A549 (cell line): ENCODE measurements at regions not wholly inside any gene's neighbourhood (a gene's known extent, or its start where the extent isn't known, plus 50 kb on each side); places are given as distances from the start of the nearest gene placed in this dataset.

Source experiments
- ATAC-seq, 2 experiments: fragments of 200-7000 bp in 1 of 2; fragments of >200 bp in 1 of 2; cut with Nextera tagmentation in 1 of 2; cut with Tn5 transposase in 1 of 2; 3 replicates each; pipeline versions ENCODE4 v1.8.0 to v1.9.1; 2018 to 2020; ENCODE audit warnings: mild to moderate bottlenecking in 1 of 2, moderate library complexity in 1 of 2
- CTCF ChIA-PET: fragments of 300-600 bp; sonication (Branson Sonifier 250); formaldehyde crosslinking; extraction: SDS; loops from one replicate; lab custom pipeline; 2021; ENCODE audit warnings: antibody characterized with exemption, inconsistent platforms; lab: Yijun Ruan, JAX
- POLR2A ChIA-PET: fragments of 350-600 bp; formaldehyde crosslinking; extraction: SDS; loops from one replicate; lab custom pipeline; 2021; ENCODE audit warnings: antibody characterized with exemption, inconsistent platforms; lab: Yijun Ruan, JAX
- DNase-seq, 2 experiments: peaks; one replicate each; pipeline versions ENCODE4 v3.0.0 to v3.0.0-alpha.2; 2011 to 2016; ENCODE audit warnings: low read depth in 1 of 2, low spot score in 1 of 2
- FAIRE-seq: peaks from 2 replicates; lab custom pipeline; 2011; peaks lifted over from hg19 to GRCh38; lab: Jason Lieb, UNC
- H3K27ac ChIP-seq, 2 experiments: fragments of >200 bp; sonication (Bioruptor Twin); formaldehyde crosslinking; 3 replicates each; pipeline ENCODE4 v1.5.1; 2016 to 2017
- H3K4me1 ChIP-seq: fragments of >200 bp; sonication (Bioruptor Twin); formaldehyde crosslinking; 3 replicates; pipeline ENCODE4 v1.6.1; 2016
- H3K4me2 ChIP-seq: fragments of >200 bp; sonication (Bioruptor Twin); formaldehyde crosslinking; 3 replicates; pipeline ENCODE4 v1.6.1; 2016
- H3K4me3 ChIP-seq: fragments of >200 bp; sonication (Bioruptor Twin); formaldehyde crosslinking; 3 replicates; pipeline ENCODE4 v1.5.1; 2016
- H3K9me3 ChIP-seq: fragments of >200 bp; sonication (Bioruptor Twin); formaldehyde crosslinking; 3 replicates; pipeline ENCODE4 v1.6.1; 2016
- CBX8 ChIP-seq: fragments of 200-600 bp; sonication (generic); IDR thresholded peaks from 2 replicates; pipeline ENCODE4 v1.6.1; 2016
- CEBPB ChIP-seq, 2 experiments: fragments of >200 bp in 1 of 2; sonication (Bioruptor Twin) in 1 of 2; formaldehyde crosslinking in 1 of 2; IDR thresholded peaks; 2 replicates each; pipeline ENCODE4 v1.6.1; 2012 to 2016
- CHD2 ChIP-seq: fragments of 150-350 bp; IDR thresholded peaks from 2 replicates; pipeline ENCODE4 v1.6.1; 2014; ENCODE audit warnings: low read length; ENCODE audit not compliant: partially characterized antibody
- EP300 ChIP-seq, 2 experiments: fragments of >200 bp; sonication (Bioruptor Twin); formaldehyde crosslinking; IDR thresholded peaks; 2 replicates in 1 of 2; 3 replicates in 1 of 2; pipeline ENCODE4 v1.6.1; 2016 to 2017
- ESRRA ChIP-seq: fragments of 150-350 bp; IDR thresholded peaks from 2 replicates; pipeline ENCODE4 v1.6.1; 2014; ENCODE audit warnings: mild to moderate bottlenecking, low read length, borderline replicate concordance
- FOSB ChIP-seq: fragments of 250-450 bp; sonication (Bioruptor Pico); IDR thresholded peaks from 2 replicates; pipeline ENCODE4 v1.5.0; 2020; ENCODE audit warnings: mild to moderate bottlenecking, moderate library complexity
- HDAC2 ChIP-seq: fragments of 200-600 bp; sonication (generic); IDR thresholded peaks from 2 replicates; pipeline ENCODE4 v1.6.1; 2016
- HEYL ChIP-seq: fragments of 250-450 bp; sonication (Bioruptor Pico); IDR thresholded peaks from 2 replicates; pipeline ENCODE4 v1.8.0; 2021; ENCODE audit warnings: mild to moderate bottlenecking, moderate library complexity
- HOXB13 ChIP-seq: fragments of 250-450 bp; sonication (Bioruptor Pico); IDR thresholded peaks from 2 replicates; pipeline ENCODE4 v1.5.0; 2020; ENCODE audit warnings: low read depth, mild to moderate bottlenecking, moderate library complexity
- HOXB5 ChIP-seq: fragments of 250-450 bp; sonication (Bioruptor Pico); IDR thresholded peaks from 2 replicates; pipeline ENCODE4 v1.5.0; 2020; ENCODE audit warnings: mild to moderate bottlenecking, moderate library complexity
- JUNB ChIP-seq: fragments of >200 bp; sonication (Bioruptor Twin); formaldehyde crosslinking; IDR thresholded peaks from 2 replicates; pipeline ENCODE4 v1.6.1; 2016
- KDM1A ChIP-seq: fragments of 200-600 bp; sonication (generic); IDR thresholded peaks from 2 replicates; pipeline ENCODE4 v1.6.1; 2016; ENCODE audit warnings: low read depth, mild to moderate bottlenecking
- MAFK ChIP-seq: fragments of 450-650 bp; IDR thresholded peaks from 2 replicates; pipeline ENCODE4 v1.6.1; 2014; ENCODE audit not compliant: partially characterized antibody
- MYC ChIP-seq: IDR thresholded peaks from 2 replicates; pipeline ENCODE4 v1.6.1; 2012; ENCODE audit warnings: mild to moderate bottlenecking, inconsistent platforms, low read length, improper control_type of control experiment, borderline replicate concordance
- PHF8 ChIP-seq: fragments of 200-600 bp; sonication (generic); IDR thresholded peaks from 2 replicates; pipeline ENCODE4 v1.6.1; 2016; ENCODE audit warnings: low read depth, mild to moderate bottlenecking, antibody characterized with exemption, moderate library complexity, borderline replicate concordance
- POLR2AphosphoS2 ChIP-seq: conservative IDR thresholded peaks from 2 replicates; pipeline ENCODE4 v1.6.1; 2012; ENCODE audit warnings: low read length, improper control_type of control experiment, inconsistent platforms
- RARB ChIP-seq: fragments of 250-450 bp; sonication (Bioruptor Pico); IDR thresholded peaks from 2 replicates; pipeline ENCODE4 v1.8.0; 2021; ENCODE audit warnings: mild to moderate bottlenecking, moderate library complexity
- RCOR1 ChIP-seq: fragments of 150-350 bp; IDR thresholded peaks from 2 replicates; pipeline ENCODE4 v1.6.1; 2014; ENCODE audit warnings: antibody characterized with exemption, low read length, low read depth
- RNF2 ChIP-seq: fragments of 200-600 bp; sonication (generic); IDR thresholded peaks from 2 replicates; pipeline ENCODE4 v1.6.1; 2016; ENCODE audit warnings: low read depth, mild to moderate bottlenecking, antibody characterized with exemption, moderate library complexity, borderline replicate concordance
- SMC3 ChIP-seq: fragments of >200 bp; sonication (Bioruptor Twin); formaldehyde crosslinking; IDR thresholded peaks from 3 replicates; pipeline ENCODE4 v1.6.1; 2018; ENCODE audit warnings: inconsistent platforms
- SREBF2 ChIP-seq: fragments of 450-650 bp; IDR thresholded peaks from 2 replicates; pipeline ENCODE4 v1.6.1; 2014; ENCODE audit warnings: mild to moderate bottlenecking, moderate library complexity
- TFCP2L1 ChIP-seq: fragments of 250-450 bp; sonication (Bioruptor Pico); IDR thresholded peaks from 2 replicates; pipeline ENCODE4 v1.5.0; 2021; ENCODE audit warnings: mild to moderate bottlenecking
- ZFP36 ChIP-seq: fragments of 450-650 bp; IDR thresholded peaks from 2 replicates; pipeline ENCODE4 v1.6.1; 2014; ENCODE audit warnings: borderline replicate concordance; ENCODE audit not compliant: partially characterized antibody
- ZNF302 ChIP-seq: fragments of 250-450 bp; sonication (Bioruptor Pico); IDR thresholded peaks from 2 replicates; pipeline ENCODE4 v1.9.0; 2021; ENCODE audit warnings: inconsistent platforms, mild to moderate bottlenecking, moderate library complexity
- ZSCAN20 ChIP-seq: fragments of 250-450 bp; sonication (Bioruptor Pico); IDR thresholded peaks from 2 replicates; pipeline ENCODE4 v1.8.0; 2022; ENCODE audit warnings: mild to moderate bottlenecking, moderate library complexity
- WGBS: methylation state at CpG from one replicate; pipeline ENCODE4 v1.1.6; 2017; ENCODE audit errors: missing lambda C conversion rate; 5-methylcytosine and 5-hydroxymethylcytosine counted together
- TF ChIP-seq, protein P1 (sequence below): fragments of 450-650 bp; IDR thresholded peaks from 2 replicates; pipeline ENCODE4 v1.6.1; 2014; ENCODE audit warnings: antibody characterized with exemption
- TF ChIP-seq, protein P2 (sequence below): fragments of 250-450 bp; sonication (Bioruptor Pico); IDR thresholded peaks from 2 replicates; pipeline ENCODE4 v1.5.0; 2021; ENCODE audit warnings: mild to moderate bottlenecking, moderate library complexity, borderline replicate concordance
- TF ChIP-seq, protein P3 (sequence below): IDR thresholded peaks from 2 replicates; pipeline ENCODE4 v1.6.1; 2012
- TF ChIP-seq, protein P4 (sequence below): fragments of 200-600 bp; sonication (generic); IDR thresholded peaks from 2 replicates; pipeline ENCODE4 v1.6.1; 2016; ENCODE audit warnings: antibody characterized with exemption, mild to moderate bottlenecking, moderate library complexity
- TF ChIP-seq, protein P5 (sequence below): fragments of 150-350 bp; IDR thresholded peaks from 2 replicates; pipeline ENCODE4 v1.6.1; 2014; ENCODE audit warnings: low read depth, mild to moderate bottlenecking, low read length

DNA sequence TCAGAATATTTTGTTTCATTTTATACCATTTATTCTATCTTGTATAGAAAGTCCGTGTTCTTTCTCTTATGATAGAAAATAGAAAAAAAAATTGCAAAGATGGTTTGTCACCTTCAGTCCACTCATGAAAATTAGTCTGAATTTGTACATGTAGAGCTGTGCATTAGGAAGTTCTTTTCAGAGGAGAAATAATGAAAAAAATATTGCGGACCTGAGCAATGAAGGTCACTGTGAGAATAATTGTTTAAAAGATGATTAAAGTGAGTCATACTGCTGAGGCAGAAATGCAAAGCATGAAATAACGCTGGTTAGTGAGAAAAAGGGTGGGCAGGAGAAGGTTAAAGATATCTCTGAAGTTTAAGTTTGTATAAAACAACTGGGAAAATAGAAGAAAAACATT is 431.1 kb downstream of the TMX3 start:
- H3K27ac ChIP-seq, result no peak overlapping the region
- TF ChIP-seq MYC (no peak), HOXB13 (no peak), RNF2 (no peak), ZNF302 (CRISPR knock-in tag) (no peak), MAFK (no peak), HOXB5 (CRISPR knock-in tag) (no peak), KDM1A (no peak), CHD2 (no peak)
- TF ChIP-seq, protein P1, sequence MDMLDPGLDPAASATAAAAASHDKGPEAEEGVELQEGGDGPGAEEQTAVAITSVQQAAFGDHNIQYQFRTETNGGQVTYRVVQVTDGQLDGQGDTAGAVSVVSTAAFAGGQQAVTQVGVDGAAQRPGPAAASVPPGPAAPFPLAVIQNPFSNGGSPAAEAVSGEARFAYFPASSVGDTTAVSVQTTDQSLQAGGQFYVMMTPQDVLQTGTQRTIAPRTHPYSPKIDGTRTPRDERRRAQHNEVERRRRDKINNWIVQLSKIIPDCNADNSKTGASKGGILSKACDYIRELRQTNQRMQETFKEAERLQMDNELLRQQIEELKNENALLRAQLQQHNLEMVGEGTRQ, result no peak
- TF ChIP-seq, all 56 proteins: peak for 0
- FAIRE-seq, result no peak
- WGBS, result 14% methylated on average over 3 of the region's 3 CpGs
- Histone ChIP-seq H3K4me2 (no peak overlapping the region), H3K9me3 (no peaks in the 10 kb centered on the region), H3K4me3 (no peak overlapping the region), H3K4me1 (no peaks in the 10 kb centered on the region)
- ATAC-seq, result no peak
- ChIA-PET CTCF (no interaction called here), POLR2A (no interaction called here)
- DNase-seq, result no peak

DNA sequence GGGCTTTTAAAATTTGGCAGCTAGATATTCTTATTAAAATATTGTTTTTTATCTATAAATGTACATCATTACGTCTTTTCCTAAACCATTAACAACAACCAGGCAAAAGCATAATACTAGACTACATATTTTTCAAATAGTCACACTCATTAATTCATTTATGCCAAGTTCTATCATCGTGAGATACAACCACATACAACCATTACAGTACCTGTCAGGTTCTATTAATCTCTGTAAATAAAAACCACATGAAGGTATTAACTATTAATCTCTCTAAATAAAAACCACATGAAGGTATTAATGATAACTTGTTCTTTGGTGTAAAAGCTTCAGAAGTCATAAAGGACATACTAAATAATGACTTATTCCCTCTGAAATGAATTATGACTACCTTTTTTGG is 432.7 kb downstream of the TMX3 start:
- no peak for ATAC-seq
- Histone ChIP-seq H3K9me3 (no peaks in the 10 kb centered on the region), H3K4me3 (no peak overlapping the region), H3K4me1 (no peaks in the 10 kb centered on the region), H3K4me2 (no peak overlapping the region), H3K27ac (no peak overlapping the region)
- TF ChIP-seq HEYL (CRISPR knock-in tag) (no peak), RARB (CRISPR knock-in tag) (no peak), FOSB (CRISPR knock-in tag) (no peak), ZFP36 (no peak), SMC3 (no peak), RNF2 (no peak), HDAC2 (no peak), TFCP2L1 (CRISPR knock-in tag) (no peak), CBX8 (no peak)
- TF ChIP-seq, protein P2, sequence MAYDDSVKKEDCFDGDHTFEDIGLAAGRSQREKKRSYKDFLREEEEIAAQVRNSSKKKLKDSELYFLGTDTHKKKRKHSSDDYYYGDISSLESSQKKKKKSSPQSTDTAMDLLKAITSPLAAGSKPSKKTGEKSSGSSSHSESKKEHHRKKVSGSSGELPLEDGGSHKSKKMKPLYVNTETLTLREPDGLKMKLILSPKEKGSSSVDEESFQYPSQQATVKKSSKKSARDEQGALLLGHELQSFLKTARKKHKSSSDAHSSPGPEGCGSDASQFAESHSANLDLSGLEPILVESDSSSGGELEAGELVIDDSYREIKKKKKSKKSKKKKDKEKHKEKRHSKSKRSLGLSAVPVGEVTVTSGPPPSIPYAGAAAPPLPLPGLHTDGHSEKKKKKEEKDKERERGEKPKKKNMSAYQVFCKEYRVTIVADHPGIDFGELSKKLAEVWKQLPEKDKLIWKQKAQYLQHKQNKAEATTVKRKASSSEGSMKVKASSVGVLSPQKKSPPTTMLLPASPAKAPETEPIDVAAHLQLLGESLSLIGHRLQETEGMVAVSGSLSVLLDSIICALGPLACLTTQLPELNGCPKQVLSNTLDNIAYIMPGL (CRISPR knock-in tag), result no peak
- TF ChIP-seq, protein P3, sequence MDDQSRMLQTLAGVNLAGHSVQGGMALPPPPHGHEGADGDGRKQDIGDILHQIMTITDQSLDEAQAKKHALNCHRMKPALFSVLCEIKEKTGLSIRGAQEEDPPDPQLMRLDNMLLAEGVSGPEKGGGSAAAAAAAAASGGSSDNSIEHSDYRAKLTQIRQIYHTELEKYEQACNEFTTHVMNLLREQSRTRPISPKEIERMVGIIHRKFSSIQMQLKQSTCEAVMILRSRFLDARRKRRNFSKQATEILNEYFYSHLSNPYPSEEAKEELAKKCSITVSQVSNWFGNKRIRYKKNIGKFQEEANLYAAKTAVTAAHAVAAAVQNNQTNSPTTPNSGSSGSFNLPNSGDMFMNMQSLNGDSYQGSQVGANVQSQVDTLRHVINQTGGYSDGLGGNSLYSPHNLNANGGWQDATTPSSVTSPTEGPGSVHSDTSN, result no peak
- no peak for FAIRE-seq
- POLR2A ChIA-PET, result no interaction called here
- CTCF ChIA-PET, result no interaction called here
- 2% methylated on average over 2 of the region's 2 CpGs for WGBS
- DNase-seq, result no peak

DNA sequence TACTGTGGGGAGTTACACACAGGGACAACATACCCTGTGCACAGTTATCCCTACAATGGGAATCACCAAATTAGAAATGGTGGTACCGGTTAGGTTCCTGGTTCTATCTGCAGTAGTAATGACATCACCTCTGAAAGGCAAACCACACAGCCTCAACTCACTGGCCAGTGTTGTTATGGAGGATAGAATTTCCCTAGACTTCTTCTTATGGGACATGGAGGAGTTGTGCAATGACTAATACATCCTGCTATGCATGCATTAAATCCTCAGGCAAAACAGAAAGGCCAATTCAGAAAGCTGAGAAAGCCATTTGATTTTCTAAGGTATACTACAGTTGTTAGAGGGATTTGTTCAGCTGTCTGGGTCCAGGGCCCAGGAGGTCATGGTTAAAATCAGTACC is 439.3 kb downstream of the TMX3 start:
- H3K9me3 ChIP-seq, result no peaks in the 10 kb centered on the region
- no peak overlapping the region for H3K27ac ChIP-seq
- H3K4me3 ChIP-seq, result no peak overlapping the region
- H3K4me1 ChIP-seq, result no peaks in the 10 kb centered on the region
- FAIRE-seq, result no peak
- no peak overlapping the region for H3K4me2 ChIP-seq
- no peak for DNase-seq
- no peak for ATAC-seq
- ChIA-PET CTCF (no interaction called here), POLR2A (no interaction called here)
- WGBS, result 13% methylated on average over 1 of the region's 1 CpG
- TF ChIP-seq JUNB (no peak), MAFK (no peak), CEBPB (IDR thresholded peaks at IDR 0.05) (no peak), ESRRA (no peak), ZSCAN20 (CRISPR knock-in tag) (no peak), EP300 (IDR thresholded peaks at IDR 0.05) (no peak), POLR2AphosphoS2 (no peak), PHF8 (no peak), SREBF2 (no peak), HEYL (CRISPR knock-in tag) (no peak), RCOR1 (no peak)
- TF ChIP-seq, protein P4, sequence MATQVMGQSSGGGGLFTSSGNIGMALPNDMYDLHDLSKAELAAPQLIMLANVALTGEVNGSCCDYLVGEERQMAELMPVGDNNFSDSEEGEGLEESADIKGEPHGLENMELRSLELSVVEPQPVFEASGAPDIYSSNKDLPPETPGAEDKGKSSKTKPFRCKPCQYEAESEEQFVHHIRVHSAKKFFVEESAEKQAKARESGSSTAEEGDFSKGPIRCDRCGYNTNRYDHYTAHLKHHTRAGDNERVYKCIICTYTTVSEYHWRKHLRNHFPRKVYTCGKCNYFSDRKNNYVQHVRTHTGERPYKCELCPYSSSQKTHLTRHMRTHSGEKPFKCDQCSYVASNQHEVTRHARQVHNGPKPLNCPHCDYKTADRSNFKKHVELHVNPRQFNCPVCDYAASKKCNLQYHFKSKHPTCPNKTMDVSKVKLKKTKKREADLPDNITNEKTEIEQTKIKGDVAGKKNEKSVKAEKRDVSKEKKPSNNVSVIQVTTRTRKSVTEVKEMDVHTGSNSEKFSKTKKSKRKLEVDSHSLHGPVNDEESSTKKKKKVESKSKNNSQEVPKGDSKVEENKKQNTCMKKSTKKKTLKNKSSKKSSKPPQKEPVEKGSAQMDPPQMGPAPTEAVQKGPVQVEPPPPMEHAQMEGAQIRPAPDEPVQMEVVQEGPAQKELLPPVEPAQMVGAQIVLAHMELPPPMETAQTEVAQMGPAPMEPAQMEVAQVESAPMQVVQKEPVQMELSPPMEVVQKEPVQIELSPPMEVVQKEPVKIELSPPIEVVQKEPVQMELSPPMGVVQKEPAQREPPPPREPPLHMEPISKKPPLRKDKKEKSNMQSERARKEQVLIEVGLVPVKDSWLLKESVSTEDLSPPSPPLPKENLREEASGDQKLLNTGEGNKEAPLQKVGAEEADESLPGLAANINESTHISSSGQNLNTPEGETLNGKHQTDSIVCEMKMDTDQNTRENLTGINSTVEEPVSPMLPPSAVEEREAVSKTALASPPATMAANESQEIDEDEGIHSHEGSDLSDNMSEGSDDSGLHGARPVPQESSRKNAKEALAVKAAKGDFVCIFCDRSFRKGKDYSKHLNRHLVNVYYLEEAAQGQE, result no peak
- TF ChIP-seq, protein P5, sequence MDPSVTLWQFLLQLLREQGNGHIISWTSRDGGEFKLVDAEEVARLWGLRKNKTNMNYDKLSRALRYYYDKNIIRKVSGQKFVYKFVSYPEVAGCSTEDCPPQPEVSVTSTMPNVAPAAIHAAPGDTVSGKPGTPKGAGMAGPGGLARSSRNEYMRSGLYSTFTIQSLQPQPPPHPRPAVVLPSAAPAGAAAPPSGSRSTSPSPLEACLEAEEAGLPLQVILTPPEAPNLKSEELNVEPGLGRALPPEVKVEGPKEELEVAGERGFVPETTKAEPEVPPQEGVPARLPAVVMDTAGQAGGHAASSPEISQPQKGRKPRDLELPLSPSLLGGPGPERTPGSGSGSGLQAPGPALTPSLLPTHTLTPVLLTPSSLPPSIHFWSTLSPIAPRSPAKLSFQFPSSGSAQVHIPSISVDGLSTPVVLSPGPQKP, result no peak
